Natural killer cell (primary cell): ENCODE measurements at regions not wholly inside any gene's neighbourhood (a gene's known extent, or its start where the extent isn't known, plus 50 kb on each side); places are given as distances from the start of the nearest gene placed in this dataset.

Experiments used
- ATAC-seq, 3 donors: fragments of 150-1000 bp in 2 of 3; fragments of 200-7000 bp in 1 of 3; cut with Tn5 transposase; 1 replicate in 1 of 3; 2 replicates in 2 of 3; pipeline ENCODE4 v1.10.0; 2021; ENCODE audit warnings: mild to moderate bottlenecking in 2 of 3, moderate library complexity in 2 of 3
- DNase-seq, 2 donors: peaks; one replicate each; pipeline versions ENCODE4 v3.0.0 to v3.0.0-alpha.2; 2013 to 2021; ENCODE audit warnings: mixed read lengths in 1 of 2
- H3K27ac ChIP-seq: one replicate; pipeline ENCODE4 v1.5.1; 2013; ENCODE audit warnings: mild to moderate bottlenecking, low read length
- H3K27me3 ChIP-seq: one replicate; pipeline ENCODE4 v1.6.1; 2013; ENCODE audit warnings: low read length; ENCODE audit not compliant: control insufficient read depth, insufficient read depth
- H3K36me3 ChIP-seq: one replicate; pipeline ENCODE4 v1.6.1; 2013; ENCODE audit warnings: low read length; ENCODE audit not compliant: control insufficient read depth, insufficient read depth
- H3K4me1 ChIP-seq: one replicate; pipeline ENCODE4 v1.6.1; 2013; ENCODE audit warnings: low read length; ENCODE audit not compliant: control insufficient read depth, insufficient read depth
- H3K4me3 ChIP-seq: one replicate; pipeline ENCODE4 v1.5.1; 2013; ENCODE audit warnings: low read length
- H3K9me3 ChIP-seq: one replicate; pipeline ENCODE4 v1.6.1; 2013; ENCODE audit warnings: low read length; ENCODE audit not compliant: control insufficient read depth, insufficient read depth
- H3K27ac Mint-ChIP-seq, 2 donors: one replicate each; pipeline ENCODE4 v1.8.0; 2022; ENCODE audit warnings: mild to moderate bottlenecking in 2 of 2, mixed read lengths in 2 of 2, moderate library complexity in 1 of 2
- H3K27me3 Mint-ChIP-seq, 2 donors: one replicate each; pipeline ENCODE4 v1.8.0; 2022; ENCODE audit warnings: low read depth in 2 of 2, mixed read lengths in 2 of 2
- H3K36me3 Mint-ChIP-seq: one replicate; pipeline ENCODE4 v1.8.0; 2022; ENCODE audit warnings: mixed read lengths
- H3K4me1 Mint-ChIP-seq, 2 donors: one replicate each; pipeline ENCODE4 v1.8.0; 2022; ENCODE audit warnings: mixed read lengths in 2 of 2
- H3K4me3 Mint-ChIP-seq: one replicate; pipeline ENCODE4 v1.8.0; 2022; ENCODE audit warnings: mild to moderate bottlenecking, moderate library complexity, mixed read lengths
- H3K9me3 Mint-ChIP-seq, 2 donors: one replicate each; pipeline ENCODE4 v1.8.0; 2022; ENCODE audit warnings: mixed read lengths in 2 of 2
- WGBS: methylation state at CpG from one replicate; pipeline ENCODE4 v1.1.7; 2013; ENCODE audit warnings: missing lambda C conversion rate; ENCODE audit not compliant: insufficient coverage; 5-methylcytosine and 5-hydroxymethylcytosine counted together
- intact Hi-C: fragments of 100-400 bp; cut with micrococcal nuclease; formaldehyde crosslinking; loops from one replicate; pipeline ENCODE4 v1.14.2; 2022
- TF ChIP-seq, protein P1 (sequence below): fragments of 200-600 bp; IDR thresholded peaks from one replicate; pipeline ENCODE4 v1.8.0; 2022; ENCODE audit warnings: antibody characterized with exemption

DNA sequence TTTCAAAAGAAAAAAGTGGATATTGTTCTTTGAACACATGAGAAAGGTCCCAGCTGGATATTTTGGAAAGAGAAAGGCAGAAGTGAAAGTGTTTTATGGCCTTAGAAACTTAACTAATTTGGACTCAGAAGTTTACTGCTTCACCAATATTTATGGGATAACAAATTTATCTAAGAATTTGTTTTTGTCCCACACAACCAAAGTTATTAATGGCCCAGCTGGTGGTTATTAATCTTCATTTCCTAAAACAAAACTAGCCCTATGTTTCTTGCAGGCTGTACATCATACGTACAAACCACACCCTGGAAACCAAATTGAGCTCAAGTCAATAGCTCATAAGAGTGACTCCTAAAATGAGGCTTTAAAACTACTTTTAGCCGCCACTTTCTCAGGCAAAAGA lies 372.9 kb upstream of the LMCD1 start:
- no peaks in the 10 kb centered on the region for H3K4me1 ChIP-seq
- H3K4me1 Mint-ChIP-seq = no peaks in the 10 kb centered on the region
- no peak overlapping the region for H3K27ac Mint-ChIP-seq
- no peaks in the 10 kb centered on the region for H3K9me3 Mint-ChIP-seq
- peaks cover 0 to 11% of the 10 kb centered on the region in 2 donors for H3K27me3 Mint-ChIP-seq
- H3K4me3 Mint-ChIP-seq = no peak overlapping the region
- DNase-seq (no peak), ATAC-seq (no peak)
- H3K4me3 ChIP-seq = no peak overlapping the region
- no peak overlapping the region for H3K27ac ChIP-seq
- intact Hi-C loops = no loop called here
- TF ChIP-seq, protein P1, sequence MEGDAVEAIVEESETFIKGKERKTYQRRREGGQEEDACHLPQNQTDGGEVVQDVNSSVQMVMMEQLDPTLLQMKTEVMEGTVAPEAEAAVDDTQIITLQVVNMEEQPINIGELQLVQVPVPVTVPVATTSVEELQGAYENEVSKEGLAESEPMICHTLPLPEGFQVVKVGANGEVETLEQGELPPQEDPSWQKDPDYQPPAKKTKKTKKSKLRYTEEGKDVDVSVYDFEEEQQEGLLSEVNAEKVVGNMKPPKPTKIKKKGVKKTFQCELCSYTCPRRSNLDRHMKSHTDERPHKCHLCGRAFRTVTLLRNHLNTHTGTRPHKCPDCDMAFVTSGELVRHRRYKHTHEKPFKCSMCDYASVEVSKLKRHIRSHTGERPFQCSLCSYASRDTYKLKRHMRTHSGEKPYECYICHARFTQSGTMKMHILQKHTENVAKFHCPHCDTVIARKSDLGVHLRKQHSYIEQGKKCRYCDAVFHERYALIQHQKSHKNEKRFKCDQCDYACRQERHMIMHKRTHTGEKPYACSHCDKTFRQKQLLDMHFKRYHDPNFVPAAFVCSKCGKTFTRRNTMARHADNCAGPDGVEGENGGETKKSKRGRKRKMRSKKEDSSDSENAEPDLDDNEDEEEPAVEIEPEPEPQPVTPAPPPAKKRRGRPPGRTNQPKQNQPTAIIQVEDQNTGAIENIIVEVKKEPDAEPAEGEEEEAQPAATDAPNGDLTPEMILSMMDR = no peak
- no peaks in the 10 kb centered on the region for H3K9me3 ChIP-seq
- no peaks in the 10 kb centered on the region for H3K36me3 ChIP-seq
- WGBS = 92% methylated on average over 1 of the region's 2 CpGs
- H3K36me3 Mint-ChIP-seq = no peaks in the 10 kb centered on the region
- no peaks in the 10 kb centered on the region for H3K27me3 ChIP-seq

DNA sequence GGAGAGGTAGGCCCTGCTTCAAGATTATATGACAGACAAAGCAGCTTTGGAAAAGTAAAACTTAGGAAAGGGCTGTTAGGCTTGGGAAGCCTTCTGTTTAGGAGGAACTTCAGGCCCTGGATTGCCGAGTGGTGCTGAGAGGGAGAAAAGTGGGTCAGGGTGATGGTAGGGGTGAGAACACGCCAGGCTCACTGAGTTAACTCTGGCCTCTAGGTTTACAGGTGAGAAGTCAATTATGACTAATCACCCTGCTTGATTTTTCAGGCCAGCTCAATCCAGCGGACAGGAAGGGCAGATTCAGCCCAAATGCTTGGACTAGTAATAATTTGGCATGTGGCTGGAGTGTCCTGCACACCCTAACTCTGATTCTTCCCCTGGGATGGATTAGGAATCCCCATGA lies 365.1 kb upstream of the LMCD1 start:
- DNase-seq (no peak), ATAC-seq (no peak)
- Mint-ChIP-seq H3K27me3 (peaks cover 0 to 7% of the 10 kb centered on the region in 2 donors), H3K27ac (no peak overlapping the region), H3K4me1 (no peaks in the 10 kb centered on the region), H3K9me3 (no peaks in the 10 kb centered on the region), H3K4me3 (no peak overlapping the region), H3K36me3 (no peaks in the 10 kb centered on the region)
- Histone ChIP-seq H3K27me3 (no peaks in the 10 kb centered on the region), H3K4me1 (no peaks in the 10 kb centered on the region), H3K27ac (no peak overlapping the region), H3K36me3 (no peaks in the 10 kb centered on the region), H3K9me3 (no peaks in the 10 kb centered on the region), H3K4me3 (no peak overlapping the region)
- intact Hi-C loops = no loop called here
- TF ChIP-seq, protein P1 = no peak
- WGBS = 85% methylated on average over 3 of the region's 3 CpGs

DNA sequence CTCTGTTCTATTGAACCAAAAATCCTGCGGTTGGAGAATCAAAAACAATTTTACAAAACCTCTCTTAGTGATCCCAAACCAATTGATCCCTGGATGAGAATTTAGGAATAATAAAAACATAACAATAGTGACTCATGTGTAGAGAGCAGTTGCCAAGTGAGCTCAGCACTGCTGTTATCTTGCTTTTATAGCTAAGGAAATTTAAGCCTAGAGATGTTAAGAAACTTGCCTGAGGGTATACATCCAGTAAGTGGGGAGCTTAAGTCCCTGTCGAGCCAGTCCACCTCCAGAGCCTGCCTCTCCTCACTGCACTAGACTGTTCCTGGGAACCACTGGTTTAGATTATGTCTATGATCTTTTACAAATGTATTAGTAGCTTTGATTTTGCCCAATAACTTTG lies 358.4 kb upstream of the LMCD1 start:
- Mint-ChIP-seq H3K36me3 (no peaks in the 10 kb centered on the region), H3K27ac (no peak overlapping the region), H3K27me3 (no peaks in the 10 kb centered on the region), H3K4me3 (no peak overlapping the region), H3K9me3 (no peaks in the 10 kb centered on the region), H3K4me1 (no peaks in the 10 kb centered on the region)
- TF ChIP-seq, protein P1 = no peak
- ATAC-seq (no peak), DNase-seq (no peak)
- no peaks in the 10 kb centered on the region for H3K36me3 ChIP-seq
- 60% methylated on average over 1 of the region's 2 CpGs for WGBS
- H3K4me1 ChIP-seq = no peaks in the 10 kb centered on the region
- H3K27me3 ChIP-seq = no peaks in the 10 kb centered on the region
- H3K27ac ChIP-seq = no peak overlapping the region
- intact Hi-C loops = no loop called here
- H3K4me3 ChIP-seq = no peak overlapping the region
- H3K9me3 ChIP-seq = no peaks in the 10 kb centered on the region

DNA sequence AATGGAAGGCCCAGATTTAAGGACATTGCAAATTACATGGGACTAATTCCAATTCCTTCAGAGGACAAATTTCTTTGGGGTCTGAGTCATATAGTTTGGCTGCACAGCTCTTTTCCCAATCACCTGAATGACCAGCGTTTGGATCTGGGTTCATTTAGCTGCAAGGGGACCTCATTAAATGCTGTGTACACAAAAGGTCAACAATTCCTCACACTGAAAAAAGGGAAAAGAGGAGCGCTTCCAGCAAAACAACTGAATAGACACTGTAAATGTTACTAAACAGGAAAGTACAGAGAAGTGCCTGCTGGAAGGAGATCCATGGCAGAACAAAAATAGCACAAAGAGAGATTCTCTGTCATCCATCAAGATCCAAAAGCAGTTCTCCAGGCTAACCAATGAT lies 356.0 kb upstream of the LMCD1 start:
- WGBS = 100% methylated on average over 1 of the region's 2 CpGs
- Mint-ChIP-seq H3K4me3 (no peak overlapping the region), H3K9me3 (no peaks in the 10 kb centered on the region), H3K4me1 (no peaks in the 10 kb centered on the region), H3K27ac (no peak overlapping the region), H3K27me3 (no peaks in the 10 kb centered on the region), H3K36me3 (no peaks in the 10 kb centered on the region)
- Histone ChIP-seq H3K4me1 (no peaks in the 10 kb centered on the region), H3K4me3 (no peak overlapping the region), H3K27me3 (no peaks in the 10 kb centered on the region), H3K36me3 (no peaks in the 10 kb centered on the region), H3K27ac (no peak overlapping the region), H3K9me3 (no peaks in the 10 kb centered on the region)
- ATAC-seq (no peak), DNase-seq (no peak)
- intact Hi-C loops = no loop called here
- TF ChIP-seq, protein P1 = no peak
